C4-2B (cell line): ENCODE measurements at regions not wholly inside any gene's neighbourhood (a gene's known extent, or its start where the extent isn't known, plus 50 kb on each side); places are given as distances from the start of the nearest gene placed in this dataset.

Source experiments
- H3K27ac ChIP-seq: fragments of 450-650 bp; 2 replicates; pipeline ENCODE4 v1.5.1; 2017
- ZFX ChIP-seq: fragments of 450-650 bp; IDR thresholded peaks from 2 replicates; pipeline ENCODE4 v1.6.1; 2017
- TF ChIP-seq, protein P1 (sequence below): fragments of 450-650 bp; conservative IDR thresholded peaks from 2 replicates; pipeline ENCODE4 v1.5.1; 2017; ENCODE audit warnings: mild to moderate bottlenecking

DNA sequence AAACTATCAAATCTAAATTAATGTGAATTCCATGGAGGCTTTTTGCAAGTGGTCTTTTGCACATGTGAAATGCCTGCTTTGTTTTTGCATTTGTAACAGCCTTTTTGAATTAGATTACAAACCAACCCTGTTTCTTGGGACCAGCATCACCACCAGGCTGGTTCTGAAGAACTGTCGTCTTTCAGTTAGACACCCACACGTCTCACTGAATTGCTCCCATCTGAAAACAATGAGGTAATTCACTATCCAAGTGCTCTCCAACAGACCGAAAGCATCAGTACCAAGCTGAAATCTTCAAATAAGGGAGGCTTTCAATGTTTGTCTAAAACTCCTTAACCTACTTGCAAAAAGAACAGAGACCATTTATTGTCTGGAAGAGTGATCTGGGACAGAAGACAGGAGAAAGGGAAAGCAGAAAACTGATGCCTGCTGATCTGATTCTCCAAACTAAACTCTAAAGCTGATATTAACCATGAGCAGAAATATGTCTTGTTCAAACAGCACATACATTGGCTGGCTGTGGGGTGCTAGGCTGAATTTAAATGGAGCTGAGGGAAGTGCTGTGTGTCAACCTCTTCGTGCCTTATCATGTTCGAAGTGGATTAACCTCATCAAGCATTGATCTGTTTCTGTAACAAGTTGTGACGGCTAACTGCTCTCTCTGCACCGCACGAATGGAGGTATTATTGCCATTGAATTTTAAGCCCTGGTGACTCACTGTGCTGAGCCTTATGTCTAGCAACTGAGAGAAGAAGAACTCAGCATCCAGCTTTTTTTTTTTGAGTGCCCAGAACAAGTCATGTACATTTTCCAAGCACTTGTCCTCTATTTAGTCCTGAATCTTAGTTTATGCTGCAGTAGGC, 213.7 kb upstream of the P2RY1 start:
- H3K27ac ChIP-seq: no peak overlapping the region
- TF ChIP-seq ZFX: no peak
- TF ChIP-seq, protein P1, sequence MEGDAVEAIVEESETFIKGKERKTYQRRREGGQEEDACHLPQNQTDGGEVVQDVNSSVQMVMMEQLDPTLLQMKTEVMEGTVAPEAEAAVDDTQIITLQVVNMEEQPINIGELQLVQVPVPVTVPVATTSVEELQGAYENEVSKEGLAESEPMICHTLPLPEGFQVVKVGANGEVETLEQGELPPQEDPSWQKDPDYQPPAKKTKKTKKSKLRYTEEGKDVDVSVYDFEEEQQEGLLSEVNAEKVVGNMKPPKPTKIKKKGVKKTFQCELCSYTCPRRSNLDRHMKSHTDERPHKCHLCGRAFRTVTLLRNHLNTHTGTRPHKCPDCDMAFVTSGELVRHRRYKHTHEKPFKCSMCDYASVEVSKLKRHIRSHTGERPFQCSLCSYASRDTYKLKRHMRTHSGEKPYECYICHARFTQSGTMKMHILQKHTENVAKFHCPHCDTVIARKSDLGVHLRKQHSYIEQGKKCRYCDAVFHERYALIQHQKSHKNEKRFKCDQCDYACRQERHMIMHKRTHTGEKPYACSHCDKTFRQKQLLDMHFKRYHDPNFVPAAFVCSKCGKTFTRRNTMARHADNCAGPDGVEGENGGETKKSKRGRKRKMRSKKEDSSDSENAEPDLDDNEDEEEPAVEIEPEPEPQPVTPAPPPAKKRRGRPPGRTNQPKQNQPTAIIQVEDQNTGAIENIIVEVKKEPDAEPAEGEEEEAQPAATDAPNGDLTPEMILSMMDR: no peak

DNA sequence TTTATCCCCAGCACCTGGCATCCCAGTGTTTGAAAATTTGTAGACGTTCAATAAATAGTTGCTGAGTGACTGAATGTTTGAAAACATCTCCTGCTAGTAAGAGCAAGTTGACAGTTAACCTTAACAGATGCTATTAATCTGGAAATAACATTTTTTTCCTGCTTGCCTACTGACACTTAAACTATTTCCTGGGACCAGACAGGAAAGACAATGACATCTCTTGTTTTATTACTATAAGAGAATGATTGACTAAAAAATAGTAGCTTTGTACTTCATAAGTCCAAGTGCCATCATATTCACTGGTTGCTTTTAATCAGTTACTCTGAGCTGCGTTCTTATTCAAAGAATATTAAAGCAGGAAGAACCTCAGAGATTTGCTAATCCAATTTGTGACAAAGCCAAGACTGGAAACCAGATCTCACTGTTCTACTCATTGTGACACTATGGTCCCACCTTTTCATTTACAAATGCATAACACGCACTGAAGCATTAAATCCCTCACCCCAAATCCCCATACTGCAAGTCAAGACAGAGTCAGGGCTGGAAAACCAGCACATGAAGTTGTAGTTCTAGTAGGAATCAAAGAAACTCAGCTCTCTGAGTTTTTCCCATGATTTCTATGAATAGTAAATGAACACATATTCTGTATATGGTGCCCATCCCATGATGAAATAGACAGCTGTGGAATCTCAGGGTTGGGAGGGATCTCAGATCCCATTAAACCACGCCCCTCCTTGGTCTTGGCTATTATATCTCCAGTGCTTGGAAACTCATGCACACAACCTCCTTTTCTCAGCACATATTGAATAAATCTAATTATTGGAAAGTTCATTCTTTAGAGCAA, 212.7 kb upstream of the P2RY1 start:
- TF ChIP-seq ZFX: no peak
- TF ChIP-seq, protein P1: no peak
- H3K27ac ChIP-seq: no peak overlapping the region

DNA sequence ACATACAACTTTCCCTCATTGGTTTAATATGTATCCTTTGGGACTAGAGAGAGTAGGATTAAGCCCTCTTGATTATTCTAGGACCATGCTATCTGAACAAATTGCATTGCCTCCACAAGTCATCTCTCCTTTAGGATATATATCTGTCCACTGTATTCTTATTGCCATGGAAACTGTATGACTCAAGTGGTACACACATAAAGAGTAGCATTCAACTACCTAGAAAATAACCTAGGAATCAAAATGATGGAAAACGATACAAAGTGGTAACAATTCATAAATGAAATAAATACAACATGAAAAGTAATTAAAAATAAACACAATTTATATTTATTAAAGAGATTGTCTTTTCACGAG, 212.1 kb upstream of the P2RY1 start:
- no peak for TF ChIP-seq ZFX
- TF ChIP-seq, protein P1: no peak
- H3K27ac ChIP-seq: no peak overlapping the region

DNA sequence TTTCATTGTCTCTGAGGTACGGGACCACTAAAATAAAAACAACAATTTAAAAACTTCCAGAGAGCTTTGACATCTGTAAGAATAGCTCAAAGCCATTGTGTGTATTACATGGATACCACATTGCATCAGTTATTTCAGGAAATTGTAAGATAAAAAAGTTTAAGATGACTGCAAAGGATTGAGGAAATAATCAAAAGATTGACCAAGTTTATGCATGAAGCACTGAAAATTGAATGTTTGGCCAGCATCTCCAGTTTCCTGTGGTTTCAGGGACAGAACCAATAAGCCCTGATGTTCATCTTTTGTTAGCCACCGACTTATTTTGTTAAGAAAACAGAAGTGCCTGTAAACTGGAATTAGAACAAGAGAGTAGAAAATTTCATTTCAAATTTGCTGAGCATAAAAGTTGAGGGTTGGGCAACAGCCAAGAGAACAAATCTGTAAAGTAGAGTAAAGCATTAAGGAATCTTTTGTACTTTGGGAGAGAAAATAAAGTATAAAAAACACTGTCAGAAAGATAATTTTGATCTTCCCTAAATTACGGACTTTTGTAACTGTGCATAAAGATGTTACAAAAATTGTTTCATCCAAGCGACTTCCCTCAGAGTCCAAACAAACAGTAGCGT, 211.5 kb upstream of the P2RY1 start:
- no peak overlapping the region for H3K27ac ChIP-seq
- TF ChIP-seq, protein P1: no peak
- TF ChIP-seq ZFX: no peak

DNA sequence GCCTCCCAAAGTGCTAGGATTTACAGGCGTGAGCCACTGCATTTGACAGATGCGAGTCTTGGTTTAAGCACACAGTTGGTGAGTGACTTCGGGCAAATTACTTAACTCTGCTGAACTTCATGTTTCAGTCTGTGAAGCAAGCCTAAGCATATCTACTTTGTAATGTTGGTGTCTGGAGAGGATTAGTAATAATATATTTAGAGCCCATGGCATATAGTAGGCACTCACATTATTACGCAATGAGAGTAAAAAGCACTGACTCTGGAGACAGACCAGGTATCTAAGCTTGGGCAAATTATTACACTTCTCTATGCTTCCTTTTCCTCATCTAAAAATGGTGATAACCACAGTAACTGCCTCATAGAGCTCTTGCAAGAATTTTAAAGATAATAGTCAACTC, 208.7 kb upstream of the P2RY1 start:
- no peak overlapping the region for H3K27ac ChIP-seq
- TF ChIP-seq ZFX: no peak
- TF ChIP-seq, protein P1: no peak

DNA sequence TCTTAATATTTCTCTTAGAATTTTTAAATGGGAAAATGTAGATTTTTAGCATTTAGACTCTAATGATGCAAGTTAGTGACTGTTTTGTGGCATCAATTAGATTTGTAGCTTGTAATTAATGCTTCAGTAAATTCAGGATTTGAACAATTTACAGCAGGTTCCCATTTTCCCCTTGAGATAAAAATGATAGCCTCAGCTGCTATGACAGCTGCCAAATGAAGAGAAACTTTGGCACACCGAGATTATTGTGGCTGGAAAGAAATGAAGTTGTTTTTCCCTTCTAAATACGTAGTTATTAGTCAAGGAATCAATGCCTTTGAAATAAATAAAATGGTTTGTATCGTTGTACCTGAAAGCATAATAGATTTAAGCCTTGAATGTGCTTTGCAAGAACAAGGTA, 206.4 kb upstream of the P2RY1 start:
- H3K27ac ChIP-seq: no peak overlapping the region
- TF ChIP-seq ZFX: no peak
- TF ChIP-seq, protein P1: no peak
